GM19240 (cell line): ENCODE measurements at regions not wholly inside any gene's neighbourhood (a gene's known extent, or its start where the extent isn't known, plus 50 kb on each side); places are given as distances from the start of the nearest gene placed in this dataset.

Source experiments
- DNase-seq: peaks from one replicate; pipeline ENCODE4 v3.0.0; 2011; ENCODE audit warnings: low spot score; ENCODE audit not compliant: insufficient read length

DNA sequence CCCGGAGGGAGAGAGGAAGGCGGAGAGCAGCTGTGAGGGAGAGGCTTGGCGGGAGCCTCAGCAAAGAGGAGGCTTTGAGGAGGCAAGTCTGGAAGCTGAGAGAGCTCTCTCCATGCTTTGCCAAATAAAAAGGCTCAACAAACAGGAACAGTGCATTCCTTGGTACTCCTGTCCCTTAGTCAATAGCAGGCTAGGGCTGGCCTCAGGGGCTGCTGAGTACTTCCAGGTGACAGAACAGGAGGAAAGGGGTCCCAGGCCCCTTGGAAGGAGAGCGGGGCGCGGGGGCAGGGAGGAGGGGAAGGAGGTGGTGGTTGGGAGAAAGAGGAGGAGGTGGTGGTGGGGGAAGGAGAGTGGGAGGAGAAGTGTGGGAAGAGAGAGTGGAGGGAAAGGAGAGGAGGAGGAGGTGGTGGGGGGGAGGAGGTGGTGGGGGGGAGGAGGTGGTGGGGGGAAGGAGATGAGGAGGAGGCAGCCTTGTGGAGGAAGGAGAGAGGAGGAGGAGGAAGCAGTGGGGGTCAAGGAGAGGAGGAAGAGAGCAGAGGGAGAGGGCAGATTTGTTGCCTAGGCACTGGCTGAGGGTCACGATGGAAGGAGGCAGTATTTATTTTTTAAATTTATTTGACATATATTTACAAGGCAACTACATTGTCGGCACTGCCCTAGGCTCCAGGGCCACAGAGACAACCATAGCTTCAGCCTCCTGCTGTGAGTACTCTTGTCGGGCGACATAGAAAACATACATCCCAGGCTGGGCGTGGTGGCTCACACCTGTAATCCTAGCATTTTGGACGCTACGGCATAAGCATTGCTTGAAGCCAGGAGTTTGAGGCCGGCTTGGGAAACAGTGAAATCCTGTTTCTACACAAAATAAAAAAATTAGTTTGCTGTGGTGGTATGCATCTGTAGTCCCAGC is 74.2 kb upstream of the ZBED5 start:
- no peak for DNase-seq

- DNase-seq = no peak
Observed at GRCh38 chr11:10930972-10931760, 73.3 kb upstream of the ZBED5 start.

DNA sequence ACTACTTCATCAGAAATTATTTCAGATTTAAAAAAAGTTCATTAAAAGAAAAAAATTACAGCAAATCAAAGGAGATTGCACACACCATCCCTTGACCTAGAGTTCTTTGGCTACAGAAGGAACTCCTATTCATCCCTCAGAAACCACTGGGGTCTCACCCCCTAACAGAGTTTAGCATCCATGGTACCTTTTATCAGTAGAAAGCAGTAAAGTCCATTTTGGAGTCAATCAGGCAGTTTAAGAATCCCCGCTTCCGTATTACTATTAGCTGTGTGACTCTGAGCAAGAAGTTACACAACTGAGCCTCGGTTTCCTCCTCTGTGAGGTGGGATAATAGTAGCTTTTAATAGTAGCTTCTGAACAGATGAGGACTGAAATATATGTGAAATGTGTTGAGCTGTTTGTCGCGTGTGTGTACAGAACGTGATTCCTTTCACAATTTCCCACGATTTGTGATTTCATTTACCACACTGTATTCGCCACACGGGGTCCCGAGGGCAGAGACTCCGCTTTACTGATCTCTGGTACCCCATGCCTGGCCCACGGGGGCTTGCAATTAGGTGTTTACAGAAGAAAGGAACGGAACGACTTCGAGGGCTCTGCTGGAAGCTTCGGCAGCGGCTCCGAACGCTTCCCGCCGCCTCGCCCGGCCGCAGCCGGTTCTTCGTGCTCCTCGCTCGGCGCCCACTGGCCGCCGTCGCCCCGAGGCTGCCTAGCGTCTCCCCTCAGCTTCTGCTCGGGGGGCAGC is 72.5 kb upstream of the ZBED5 start:
- no peak for DNase-seq

DNA sequence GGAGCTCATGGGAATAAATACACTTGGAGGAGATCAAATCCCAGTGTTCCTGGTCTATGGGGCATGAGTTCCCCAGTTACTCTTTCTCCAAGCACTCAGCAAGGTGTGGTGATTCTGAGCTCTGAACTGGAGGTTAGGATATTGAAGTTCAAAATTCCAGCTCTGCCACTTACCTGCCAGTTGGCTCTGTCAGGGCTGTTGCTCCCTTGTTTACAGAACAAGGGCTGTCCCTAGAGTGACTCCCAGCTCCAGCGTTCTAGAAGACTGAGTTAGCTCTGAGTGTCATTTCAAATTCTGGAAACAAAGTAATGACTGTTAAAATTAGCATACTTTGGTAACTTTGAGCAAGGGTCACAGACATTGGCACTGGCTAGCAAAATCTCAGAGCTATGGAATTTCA is 69.7 kb upstream of the ZBED5 start:
- no peak for DNase-seq

DNA sequence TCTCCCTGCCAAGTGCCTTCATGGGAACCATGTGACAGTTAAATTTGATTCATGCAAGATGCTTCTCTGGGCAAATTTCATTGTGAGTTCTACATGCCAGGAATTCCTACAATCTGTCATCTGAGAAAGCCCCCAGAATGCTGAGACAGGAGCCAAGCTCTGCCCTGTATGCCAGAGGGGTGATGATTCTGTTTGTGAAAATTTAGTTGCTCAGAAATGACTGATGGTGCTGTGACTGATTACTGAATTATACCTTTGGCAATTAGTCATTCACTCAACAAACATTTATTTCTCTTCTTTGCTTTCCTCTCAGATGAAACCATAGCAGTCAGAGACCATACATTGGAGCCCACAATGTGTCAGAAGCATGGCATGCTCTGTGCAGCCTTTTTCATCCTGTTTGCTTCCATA is 69.0 kb upstream of the ZBED5 start:
- DNase-seq = no peak

- DNase-seq = no peak
Observed at GRCh38 chr11:10925149-10925926, 67.5 kb upstream of the ZBED5 start.

- DNase-seq = no peak
Observed at GRCh38 chr11:10923882-10924281, 66.0 kb upstream of the ZBED5 start.

DNA sequence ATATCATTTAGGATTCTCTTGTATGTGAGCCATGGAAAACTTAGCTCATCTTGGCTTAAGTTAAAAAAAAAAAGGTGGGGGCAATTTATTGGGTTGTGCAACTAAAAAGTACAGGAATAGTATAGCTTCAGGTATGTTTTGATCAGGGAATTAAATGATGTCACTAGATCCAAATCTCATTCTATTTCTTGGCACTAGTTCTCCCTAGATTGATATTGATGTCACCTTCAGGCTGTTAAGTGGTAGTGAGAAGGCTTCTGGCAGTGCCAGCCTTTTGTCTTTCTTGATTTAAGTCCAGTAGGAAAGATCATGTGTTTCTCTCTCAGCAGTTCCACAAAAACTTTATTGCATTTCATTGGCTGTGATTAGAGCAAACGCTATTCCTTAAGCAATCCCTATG is 65.0 kb upstream of the ZBED5 start:
- DNase-seq = no peak

GRCh38 chr11:10920875-10921274 is 63.0 kb upstream of the ZBED5 start:
- DNase-seq = no peak

DNA sequence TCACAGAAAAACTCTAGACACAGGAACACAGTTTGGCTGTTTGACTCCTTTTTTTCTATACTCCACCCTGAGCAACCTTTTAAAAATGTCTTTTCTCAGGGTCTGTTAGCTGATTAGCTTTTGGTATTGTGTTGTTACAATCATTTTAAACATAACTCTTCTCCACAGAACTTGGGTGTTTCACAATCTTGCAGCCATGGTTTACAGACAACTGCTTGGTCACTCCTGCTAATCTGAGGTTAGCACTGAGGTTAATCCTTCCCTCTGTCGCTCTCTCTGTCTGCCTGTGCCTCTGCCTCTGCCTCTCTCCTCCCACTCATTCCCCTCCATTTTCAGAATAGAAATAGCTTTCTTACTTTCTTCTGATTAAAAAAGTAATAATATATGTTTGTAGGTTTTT is 62.4 kb upstream of the ZBED5 start:
- no peak for DNase-seq

GRCh38 chr11:10918698-10919097 is 60.8 kb upstream of the ZBED5 start:
- DNase-seq = no peak

DNA sequence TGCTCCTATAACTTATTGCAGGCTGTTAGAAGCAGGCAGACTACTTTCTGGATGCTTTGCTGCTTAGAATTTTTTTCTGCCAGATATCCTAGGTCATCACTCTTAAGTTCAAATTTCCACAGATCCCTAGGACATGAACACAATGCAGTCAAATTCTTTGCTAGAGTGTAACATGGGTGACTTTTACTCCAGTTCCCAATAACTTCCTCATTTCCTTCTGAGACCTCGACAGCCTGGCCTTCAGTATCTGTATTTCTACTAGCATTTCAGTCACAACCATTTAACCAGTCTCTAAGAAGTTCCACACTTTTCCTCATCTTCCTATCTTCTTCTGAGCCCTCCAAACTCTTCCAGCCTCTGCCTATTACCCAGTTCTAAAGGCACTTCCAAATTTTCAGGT is 60.4 kb upstream of the ZBED5 start:
- DNase-seq = no peak

DNA sequence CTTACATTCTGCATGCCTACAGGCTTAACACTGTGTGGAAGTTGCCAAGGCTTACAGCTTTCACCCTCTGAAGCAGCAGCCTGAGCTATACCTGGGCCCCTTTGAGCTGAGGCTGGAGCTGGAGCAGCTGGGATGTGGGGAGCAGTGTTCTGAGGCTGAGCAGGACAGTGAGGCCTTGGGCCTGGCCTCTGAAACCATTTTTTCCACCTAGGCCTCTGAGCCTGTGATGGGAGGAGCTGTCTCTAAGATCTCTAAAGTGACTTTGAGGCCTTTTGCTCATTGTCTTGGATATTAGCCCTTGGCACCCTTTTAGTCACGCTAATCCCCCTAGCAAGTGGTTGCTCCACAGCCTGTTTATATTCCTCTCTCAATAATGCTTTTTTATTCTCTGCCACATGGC is 59.9 kb upstream of the ZBED5 start:
- DNase-seq = no peak

GRCh38 chr11:10916665-10917064 is 58.8 kb upstream of the ZBED5 start:
- no peak for DNase-seq

DNA sequence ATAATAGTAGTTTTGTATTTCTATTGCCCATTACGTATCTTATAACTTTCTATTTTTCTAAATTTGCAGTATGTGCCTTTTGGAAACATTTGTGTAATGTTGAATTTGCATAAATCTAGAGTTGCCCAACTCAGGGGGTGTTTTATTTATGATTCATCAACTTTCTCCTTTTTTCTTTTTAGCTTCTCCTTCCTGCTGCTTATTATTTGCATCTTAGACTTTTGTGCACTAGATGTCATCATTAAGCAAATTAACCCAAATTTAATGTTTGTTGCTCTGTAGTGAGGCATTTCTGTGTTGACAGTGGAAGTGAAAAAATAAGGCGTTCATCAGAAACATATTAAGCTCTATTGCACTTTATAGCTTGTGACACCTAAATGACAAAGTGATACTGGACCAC is 56.2 kb upstream of the ZBED5 start:
- no peak for DNase-seq

DNA sequence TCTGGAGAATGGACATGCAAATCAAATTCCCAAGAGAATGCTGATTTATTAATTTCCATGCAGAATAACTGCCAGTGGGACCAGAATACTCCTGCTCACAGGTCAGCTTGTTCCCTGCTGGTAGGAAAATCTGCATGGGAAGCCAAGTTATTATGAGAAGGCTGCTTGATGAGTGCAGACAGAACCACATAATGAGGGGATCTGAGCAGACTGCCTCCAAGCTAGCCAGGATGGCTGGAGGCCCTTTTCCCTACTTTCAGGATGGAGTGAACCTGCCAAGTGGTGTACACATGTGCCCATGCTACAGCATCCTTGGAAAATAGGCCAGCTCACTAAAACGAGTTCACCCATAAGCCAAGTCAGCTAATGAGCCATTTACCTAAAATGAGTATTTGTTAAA is 55.2 kb upstream of the ZBED5 start:
- DNase-seq = no peak

- DNase-seq = no peak
Observed at GRCh38 chr11:10911907-10912306, 54.1 kb upstream of the ZBED5 start.

- DNase-seq = no peak
Observed at GRCh38 chr11:10909141-10909883, 51.5 kb upstream of the ZBED5 start.

- no peak for DNase-seq
Observed at GRCh38 chr11:10908215-10908951, 50.5 kb upstream of the ZBED5 start.
